ENCODE measurements at regions not wholly inside any gene's neighbourhood (a gene's known extent, or its start where the extent isn't known, plus 50 kb on each side); places are given as distances from the start of the nearest gene placed in this dataset.

DNA sequence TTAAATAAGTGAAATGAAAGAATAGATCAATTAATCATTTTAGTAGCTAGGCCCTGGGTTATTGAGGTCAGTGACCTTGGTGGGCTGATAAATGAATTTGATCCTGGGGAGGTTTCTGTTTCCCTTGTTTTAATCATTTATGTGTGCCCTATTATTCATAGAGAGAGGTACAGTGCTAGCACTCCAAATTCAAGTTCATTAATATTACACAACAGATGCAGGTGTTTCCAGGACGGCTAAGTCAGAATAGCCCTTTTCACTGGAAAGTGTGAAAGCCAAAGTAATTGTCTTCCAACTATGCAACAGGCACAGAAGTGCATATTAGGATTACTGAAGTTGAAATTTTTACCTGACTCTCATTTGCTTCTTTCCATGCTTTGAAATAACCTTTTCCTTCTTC lies 61.7 kb upstream of the SGK1 start:
- no peaks in the 10 kb centered on the region; the same call in 1 of the 2 replicates for H3K4me1 ChIP-seq (ENCODE audit: control insufficient read depth, low read length)
- H3K79me2 ChIP-seq (ENCODE audit: control insufficient read depth, low read length): no peaks in the 10 kb centered on the region
- H3K4me3 ChIP-seq (ENCODE audit: low read length): no peak overlapping the region
- H3K9me2 ChIP-seq (replicated peaks; ENCODE audit: control insufficient read depth, low read length): no peaks in the 10 kb centered on the region
- no peaks in the 10 kb centered on the region for H4K20me1 ChIP-seq (ENCODE audit: control insufficient read depth, insufficient read depth, low read depth, low read length)
- H3K27me3 ChIP-seq (ENCODE audit: control insufficient read depth, low read length): no peaks in the 10 kb centered on the region
- no peak overlapping the region for H3K27ac ChIP-seq (ENCODE audit: low read depth, low read length)
- H3K4me2 ChIP-seq (ENCODE audit: low read length): no peak overlapping the region
- no peaks in the 10 kb centered on the region for H3F3A ChIP-seq (ENCODE audit: control insufficient read depth, insufficient read depth)
- H3K9me3 ChIP-seq (ENCODE audit: control insufficient read depth, insufficient read depth, low read length): no peaks in the 10 kb centered on the region
- TF ChIP-seq EZH2phosphoT487 (IDR thresholded peaks at IDR 0.05; ENCODE audit: borderline replicate concordance, low read length): no peak
- TF ChIP-seq, protein P1, sequence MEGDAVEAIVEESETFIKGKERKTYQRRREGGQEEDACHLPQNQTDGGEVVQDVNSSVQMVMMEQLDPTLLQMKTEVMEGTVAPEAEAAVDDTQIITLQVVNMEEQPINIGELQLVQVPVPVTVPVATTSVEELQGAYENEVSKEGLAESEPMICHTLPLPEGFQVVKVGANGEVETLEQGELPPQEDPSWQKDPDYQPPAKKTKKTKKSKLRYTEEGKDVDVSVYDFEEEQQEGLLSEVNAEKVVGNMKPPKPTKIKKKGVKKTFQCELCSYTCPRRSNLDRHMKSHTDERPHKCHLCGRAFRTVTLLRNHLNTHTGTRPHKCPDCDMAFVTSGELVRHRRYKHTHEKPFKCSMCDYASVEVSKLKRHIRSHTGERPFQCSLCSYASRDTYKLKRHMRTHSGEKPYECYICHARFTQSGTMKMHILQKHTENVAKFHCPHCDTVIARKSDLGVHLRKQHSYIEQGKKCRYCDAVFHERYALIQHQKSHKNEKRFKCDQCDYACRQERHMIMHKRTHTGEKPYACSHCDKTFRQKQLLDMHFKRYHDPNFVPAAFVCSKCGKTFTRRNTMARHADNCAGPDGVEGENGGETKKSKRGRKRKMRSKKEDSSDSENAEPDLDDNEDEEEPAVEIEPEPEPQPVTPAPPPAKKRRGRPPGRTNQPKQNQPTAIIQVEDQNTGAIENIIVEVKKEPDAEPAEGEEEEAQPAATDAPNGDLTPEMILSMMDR (IDR thresholded peaks at IDR 0.05; ENCODE audit: low read depth, low read length, poor library complexity, severe bottlenecking): no peak
- H3K36me3 ChIP-seq (ENCODE audit: control insufficient read depth, low read length): no peaks in the 10 kb centered on the region

- Histone ChIP-seq H3K9me2 (replicated peaks; ENCODE audit: control insufficient read depth, low read length) (no peaks in the 10 kb centered on the region), H3K4me1 (ENCODE audit: control insufficient read depth, low read length) (peaks cover 2% of the 10 kb centered on the region), H4K20me1 (ENCODE audit: control insufficient read depth, insufficient read depth, low read depth, low read length) (no peaks in the 10 kb centered on the region), H3F3A (ENCODE audit: control insufficient read depth, insufficient read depth) (no peaks in the 10 kb centered on the region), H3K9me3 (ENCODE audit: control insufficient read depth, insufficient read depth, low read length) (no peaks in the 10 kb centered on the region), H3K27ac (ENCODE audit: low read depth, low read length) (no peak overlapping the region), H3K79me2 (ENCODE audit: control insufficient read depth, low read length) (no peaks in the 10 kb centered on the region), H3K4me3 (ENCODE audit: low read length) (no peak overlapping the region), H3K4me2 (ENCODE audit: low read length) (no peak overlapping the region), H3K27me3 (ENCODE audit: control insufficient read depth, low read length) (no peaks in the 10 kb centered on the region), H3K36me3 (ENCODE audit: control insufficient read depth, low read length) (no peaks in the 10 kb centered on the region)
- TF ChIP-seq EZH2phosphoT487 (IDR thresholded peaks at IDR 0.05; ENCODE audit: borderline replicate concordance, low read length): no peak
- TF ChIP-seq, protein P1 (IDR thresholded peaks at IDR 0.05; ENCODE audit: low read depth, low read length, poor library complexity, severe bottlenecking): no peak
These were observed 61.2 kb upstream of the SGK1 start for GRCh38 chr6:134379076-134379475.

GRCh38 chr6:134378426-134378825 lies 60.5 kb upstream of the SGK1 start:
- Histone ChIP-seq H3F3A (ENCODE audit: control insufficient read depth, insufficient read depth) (no peaks in the 10 kb centered on the region), H4K20me1 (ENCODE audit: control insufficient read depth, insufficient read depth, low read depth, low read length) (no peaks in the 10 kb centered on the region), H3K4me3 (ENCODE audit: low read length) (no peak overlapping the region), H3K4me1 (ENCODE audit: control insufficient read depth, low read length) (peaks cover 9% of the 10 kb centered on the region), H3K9me3 (ENCODE audit: control insufficient read depth, insufficient read depth, low read length) (no peaks in the 10 kb centered on the region), H3K9me2 (replicated peaks; ENCODE audit: control insufficient read depth, low read length) (no peaks in the 10 kb centered on the region), H3K27me3 (ENCODE audit: control insufficient read depth, low read length) (no peaks in the 10 kb centered on the region), H3K36me3 (ENCODE audit: control insufficient read depth, low read length) (no peaks in the 10 kb centered on the region), H3K27ac (ENCODE audit: low read depth, low read length) (no peak overlapping the region), H3K79me2 (ENCODE audit: control insufficient read depth, low read length) (no peaks in the 10 kb centered on the region), H3K4me2 (ENCODE audit: low read length) (no peak overlapping the region)
- TF ChIP-seq EZH2phosphoT487 (IDR thresholded peaks at IDR 0.05; ENCODE audit: borderline replicate concordance, low read length): no peak
- TF ChIP-seq, protein P1 (IDR thresholded peaks at IDR 0.05; ENCODE audit: low read depth, low read length, poor library complexity, severe bottlenecking): no peak

DNA sequence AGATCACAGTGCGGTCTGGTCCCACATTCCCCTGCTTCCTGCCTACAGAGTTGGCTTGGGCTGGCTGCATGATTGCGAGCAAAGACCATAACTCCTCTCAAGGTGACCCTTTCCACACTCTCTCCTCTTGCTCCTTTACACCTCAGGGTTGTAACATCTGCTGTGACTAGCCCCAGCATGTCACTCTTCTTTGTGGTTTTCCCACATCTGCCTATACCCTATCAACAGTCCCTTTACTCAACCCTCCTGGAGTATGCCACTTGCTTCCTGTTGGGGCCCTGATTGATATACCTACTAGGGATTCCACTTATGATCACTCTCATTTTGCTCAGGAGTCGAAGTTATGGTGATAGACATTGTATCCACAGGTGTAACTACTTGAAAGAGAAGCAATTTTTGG lies 58.9 kb upstream of the SGK1 start:
- H3K36me3 ChIP-seq (ENCODE audit: control insufficient read depth, low read length): no peaks in the 10 kb centered on the region
- H3K9me3 ChIP-seq (ENCODE audit: control insufficient read depth, insufficient read depth, low read length): no peaks in the 10 kb centered on the region
- peaks cover 19% of the 10 kb centered on the region for H3K4me1 ChIP-seq (ENCODE audit: control insufficient read depth, low read length)
- H3K9me2 ChIP-seq (replicated peaks; ENCODE audit: control insufficient read depth, low read length): no peaks in the 10 kb centered on the region
- no peak overlapping the region for H3K27ac ChIP-seq (ENCODE audit: low read depth, low read length)
- no peaks in the 10 kb centered on the region for H3K27me3 ChIP-seq (ENCODE audit: control insufficient read depth, low read length)
- no peaks in the 10 kb centered on the region for H3F3A ChIP-seq (ENCODE audit: control insufficient read depth, insufficient read depth)
- H3K79me2 ChIP-seq (ENCODE audit: control insufficient read depth, low read length): no peaks in the 10 kb centered on the region
- no peaks in the 10 kb centered on the region for H4K20me1 ChIP-seq (ENCODE audit: control insufficient read depth, insufficient read depth, low read depth, low read length)
- no peak for TF ChIP-seq EZH2phosphoT487 (IDR thresholded peaks at IDR 0.05; ENCODE audit: borderline replicate concordance, low read length)
- TF ChIP-seq, protein P1 (IDR thresholded peaks at IDR 0.05; ENCODE audit: low read depth, low read length, poor library complexity, severe bottlenecking): no peak
- no peak overlapping the region for H3K4me3 ChIP-seq (ENCODE audit: low read length)
- H3K4me2 ChIP-seq (ENCODE audit: low read length): no peak overlapping the region

Measured in DOHH2 (cell line).